IMR-90 (cell line): ENCODE measurements at regions not wholly inside any gene's neighbourhood (a gene's known extent, or its start where the extent isn't known, plus 50 kb on each side); places are given as distances from the start of the nearest gene placed in this dataset.

Experiments
- ATAC-seq: fragments of 200-7000 bp; cut with Tn5 transposase; 2 replicates; pipeline ENCODE4 v1.9.1; 2020; ENCODE audit warnings: low read depth, mild to moderate bottlenecking, moderate library complexity
- BruUV-seq: library from RNA; stranded (reverse); fragments of 400-500 nt; replicated peaks from 2 replicates; lab custom pipeline; 2021; lab: Mats Ljungman, UMichigan
- CTCF ChIA-PET: fragments of 300-600 bp; formaldehyde crosslinking; extraction: SDS; loops from one replicate; lab custom pipeline; 2021; ENCODE audit warnings: antibody characterized with exemption; lab: Yijun Ruan, JAX
- POLR2A ChIA-PET: fragments of 300-600 bp; sonication (Branson Sonifier 250); formaldehyde crosslinking; loops from one replicate; lab custom pipeline; 2022; ENCODE audit warnings: antibody characterized with exemption; ENCODE audit not compliant: unreplicated experiment; lab: Charles Lee
- DNase-seq: peaks from one replicate; pipeline ENCODE4 v3.0.0; 2013
- H2AFZ ChIP-seq: replicated peaks from 2 replicates; pipeline ENCODE3; 2013; ENCODE audit warnings: low read length, mild to moderate bottlenecking; ENCODE audit not compliant: poor library complexity
- H2AK5ac ChIP-seq: 2 replicates; pipeline ENCODE4 v1.6.1; 2013; ENCODE audit warnings: low read depth, low read length, inconsistent platforms
- H2AK9ac ChIP-seq: replicated peaks from 2 replicates; pipeline ENCODE3; 2013; ENCODE audit warnings: mild to moderate bottlenecking, low read depth, low read length, moderate library complexity; ENCODE audit not compliant: poor library complexity
- H2BK120ac ChIP-seq: 2 replicates; pipeline ENCODE4 v1.6.1; 2013; ENCODE audit warnings: low read depth, low read length, inconsistent platforms
- H2BK15ac ChIP-seq: 3 replicates; pipeline ENCODE4 v1.6.1; 2013; ENCODE audit warnings: low read depth, low read length, inconsistent platforms
- H2BK20ac ChIP-seq: 2 replicates; pipeline ENCODE4 v1.6.1; 2013; ENCODE audit warnings: low read depth, mild to moderate bottlenecking, inconsistent platforms, low read length, moderate library complexity
- H2BK5ac ChIP-seq: 2 replicates; pipeline ENCODE4 v1.6.1; 2013; ENCODE audit warnings: mild to moderate bottlenecking, low read depth, low read length, inconsistent platforms; ENCODE audit not compliant: poor library complexity, severe bottlenecking
- H3K14ac ChIP-seq: replicated peaks from 2 replicates; pipeline ENCODE4 v1.6.1; 2013; ENCODE audit warnings: low read depth, low read length, inconsistent platforms
- H3K18ac ChIP-seq: 2 replicates; pipeline ENCODE4 v1.6.1; 2013; ENCODE audit warnings: low read depth, low read length, control low read depth
- H3K23ac ChIP-seq: 2 replicates; pipeline ENCODE4 v1.6.1; 2013; ENCODE audit warnings: low read depth, low read length, inconsistent platforms
- H3K27ac ChIP-seq: 2 replicates; pipeline ENCODE4 v1.5.1; 2013; ENCODE audit warnings: mild to moderate bottlenecking, control low read depth, low read length; ENCODE audit not compliant: insufficient read depth
- H3K27me3 ChIP-seq: 2 replicates; pipeline ENCODE4 v1.6.1; 2013; ENCODE audit warnings: low read length; ENCODE audit not compliant: control insufficient read depth, insufficient read depth
- H3K36me3 ChIP-seq: 2 replicates; pipeline ENCODE4 v1.6.1; 2013; ENCODE audit warnings: low read length, mixed read lengths; ENCODE audit not compliant: control insufficient read depth, insufficient read depth
- H3K4ac ChIP-seq: 2 replicates; pipeline ENCODE4 v1.6.1; 2013; ENCODE audit warnings: low read depth, low read length, inconsistent platforms
- H3K4me1 ChIP-seq: 2 replicates; pipeline ENCODE4 v1.6.1; 2013; ENCODE audit warnings: low read length, mixed read lengths; ENCODE audit not compliant: control insufficient read depth, insufficient read depth
- H3K4me2 ChIP-seq: 2 replicates; pipeline ENCODE4 v1.6.1; 2013; ENCODE audit warnings: low read depth, mild to moderate bottlenecking, control low read depth, low read length, moderate library complexity
- H3K4me3 ChIP-seq: 2 replicates; pipeline ENCODE4 v1.5.1; 2013; ENCODE audit warnings: low read depth, mild to moderate bottlenecking, control low read depth, low read length, moderate library complexity; ENCODE audit not compliant: insufficient read depth
- H3K56ac ChIP-seq: 2 replicates; pipeline ENCODE4 v1.6.1; 2013; ENCODE audit warnings: low read length, inconsistent platforms; ENCODE audit not compliant: insufficient read depth; ENCODE audit errors: extremely low read depth
- H3K79me1 ChIP-seq, 2 experiments: 2 replicates each; pipeline ENCODE4 v1.6.1; 2013; ENCODE audit warnings: low read length in 2 of 2, inconsistent platforms in 1 of 2, low read depth in 1 of 2
- H3K9ac ChIP-seq: 2 replicates; pipeline ENCODE4 v1.6.1; 2013; ENCODE audit warnings: low read depth, low read length, control low read depth
- H3K9me1 ChIP-seq: 2 replicates; pipeline ENCODE4 v1.6.1; 2013; ENCODE audit warnings: low read length, inconsistent platforms; ENCODE audit not compliant: insufficient read depth
- H3K9me3 ChIP-seq: 2 replicates; pipeline ENCODE4 v1.6.1; 2013; ENCODE audit warnings: low read length; ENCODE audit not compliant: control insufficient read depth, insufficient read depth
- H4K20me1 ChIP-seq: 2 replicates; pipeline ENCODE4 v1.6.1; 2013; ENCODE audit warnings: low read length, inconsistent platforms; ENCODE audit not compliant: insufficient read depth
- H4K5ac ChIP-seq: 2 replicates; pipeline ENCODE4 v1.6.1; 2013; ENCODE audit warnings: mild to moderate bottlenecking, low read depth, low read length, control low read depth
- H4K8ac ChIP-seq, 2 experiments: 2 replicates each; pipeline ENCODE4 v1.6.1; 2013; ENCODE audit warnings: low read depth in 2 of 2, low read length in 2 of 2, control low read depth in 1 of 2, inconsistent platforms in 1 of 2
- H4K91ac ChIP-seq: 2 replicates; pipeline ENCODE4 v1.6.1; 2013; ENCODE audit warnings: low read depth, low read length, inconsistent platforms; ENCODE audit not compliant: insufficient read depth
- BHLHE40 ChIP-seq: fragments of 150-350 bp; IDR thresholded peaks from 2 replicates; pipeline ENCODE4 v1.6.1; 2016; ENCODE audit warnings: mild to moderate bottlenecking, low read depth, low read length
- CEBPB ChIP-seq: IDR thresholded peaks from 2 replicates; pipeline ENCODE4 v1.6.1; 2012; ENCODE audit warnings: low read depth, low read length, improper control_type of control experiment
- CHD1 ChIP-seq: IDR thresholded peaks from 2 replicates; pipeline ENCODE4 v1.6.1; 2012; ENCODE audit warnings: low read depth, low read length, improper control_type of control experiment
- CTCF ChIP-seq: conservative IDR thresholded peaks from 2 replicates; pipeline ENCODE4 v1.5.1; 2012; ENCODE audit warnings: mild to moderate bottlenecking, low read depth, low read length, improper control_type of control experiment
- ELK1 ChIP-seq: fragments of 150-350 bp; IDR thresholded peaks from 2 replicates; pipeline ENCODE4 v1.6.1; 2016; ENCODE audit warnings: low read depth, mild to moderate bottlenecking, low read length, moderate library complexity, borderline replicate concordance
- FOS ChIP-seq: fragments of 150-350 bp; IDR thresholded peaks from 2 replicates; pipeline ENCODE4 v1.6.1; 2016; ENCODE audit warnings: low read depth, low read length
- MAFK ChIP-seq: IDR thresholded peaks from 2 replicates; pipeline ENCODE4 v1.6.1; 2012; ENCODE audit warnings: low read depth, low read length, improper control_type of control experiment
- MAZ ChIP-seq: IDR thresholded peaks from 2 replicates; pipeline ENCODE4 v1.6.1; 2012; ENCODE audit warnings: low read depth, mild to moderate bottlenecking, low read length, improper control_type of control experiment, moderate library complexity, borderline replicate concordance
- MXI1 ChIP-seq: IDR thresholded peaks from 2 replicates; pipeline ENCODE4 v1.6.1; 2012; ENCODE audit warnings: low read depth, mild to moderate bottlenecking, low read length, moderate library complexity, borderline replicate concordance
- NFE2L2 ChIP-seq: fragments of 150-350 bp; IDR thresholded peaks from 2 replicates; pipeline ENCODE4 v1.6.1; 2016; ENCODE audit warnings: low read depth, mild to moderate bottlenecking, low read length
- POLR2A ChIP-seq: IDR thresholded peaks from 2 replicates; pipeline ENCODE4 v1.6.1; 2012; ENCODE audit warnings: mild to moderate bottlenecking, low read depth, low read length
- RAD21 ChIP-seq: IDR thresholded peaks from 2 replicates; pipeline ENCODE4 v1.6.1; 2012; ENCODE audit warnings: low read length, improper control_type of control experiment
- RCOR1 ChIP-seq: IDR thresholded peaks from 2 replicates; pipeline ENCODE4 v1.6.1; 2012; ENCODE audit warnings: mild to moderate bottlenecking, low read length, improper control_type of control experiment; ENCODE audit not compliant: insufficient replicate concordance
- RFX5 ChIP-seq: IDR thresholded peaks from 2 replicates; pipeline ENCODE4 v1.8.0; 2012; ENCODE audit warnings: low read depth, mild to moderate bottlenecking, low read length, moderate library complexity
- SMC3 ChIP-seq: fragments of 150-350 bp; IDR thresholded peaks from 2 replicates; pipeline ENCODE4 v1.6.1; 2016; ENCODE audit warnings: low read depth, mild to moderate bottlenecking, antibody characterized with exemption, low read length, moderate library complexity
- USF2 ChIP-seq: fragments of 150-350 bp; IDR thresholded peaks from 2 replicates; pipeline ENCODE4 v1.6.1; 2017; ENCODE audit warnings: mild to moderate bottlenecking, antibody characterized with exemption, low read length, low read depth
- WGBS, 2 experiments: methylation state at CpG; one replicate each; pipeline versions ENCODE4 v1.1.5 to v1.1.7; 2013; ENCODE audit warnings: missing lambda C conversion rate in 2 of 2; ENCODE audit not compliant: insufficient read length in 1 of 2; ENCODE audit errors: extremely low coverage in 2 of 2; 5-methylcytosine and 5-hydroxymethylcytosine counted together
- dilution Hi-C: fragments of 300-500 bp; cut with HindIII; formaldehyde crosslinking; loops from one replicate; pipeline ENCODE4 v1.14.3; 2018; ENCODE audit warnings: low sequenced_read_pairs; ENCODE audit not compliant: unreplicated experiment
- in situ Hi-C: fragments of 300-500 bp; cut with MboI; formaldehyde crosslinking; loops from 3 replicates; pipeline ENCODE4 v1.14.3; 2019; ENCODE audit warnings: low sequenced_read_pairs, inconsistent platforms, mixed read lengths
- intact Hi-C: fragments of 100-400 bp; cut with micrococcal nuclease; formaldehyde crosslinking; loops from 2 replicates; pipeline ENCODE4 v1.10.0; 2022

- intact Hi-C loops, result no loop called here
- Histone ChIP-seq H3K27me3 (peaks cover 5% of the 10 kb centered on the region), H3K9me1 (no peaks in the 10 kb centered on the region), H2AFZ (no peak overlapping the region), H3K4me2 (no peak overlapping the region), H2AK9ac (no peak overlapping the region), H3K9ac (no peak overlapping the region), H4K20me1 (no peaks in the 10 kb centered on the region), H2BK5ac (no peak overlapping the region), H2BK15ac (no peak overlapping the region), H3K79me1 (no peaks in the 10 kb centered on the region), H3K4ac (no peak overlapping the region), H4K5ac (no peak overlapping the region), H3K4me3 (no peak overlapping the region), H4K91ac (no peak overlapping the region), H3K56ac (no peak overlapping the region), H2AK5ac (no peak overlapping the region), H2BK120ac (no peak overlapping the region), H4K8ac (no peak overlapping the region), H3K18ac (no peak overlapping the region), H2BK20ac (no peak overlapping the region), H3K4me1 (no peaks in the 10 kb centered on the region), H3K14ac (no peak overlapping the region), H3K27ac (no peak overlapping the region), H3K23ac (no peak overlapping the region), H3K9me3 (peaks cover 15% of the 10 kb centered on the region), H3K36me3 (no peaks in the 10 kb centered on the region)
- no CpG with 5 or more reads among the region's 1 CpG for WGBS, 2 experiments
- CTCF ChIA-PET, result no interaction called here
- in situ Hi-C loops, result no loop called here
- TF ChIP-seq ELK1 (no peak), CHD1 (no peak), RCOR1 (no peak), FOS (no peak), MAZ (no peak), USF2 (no peak), SMC3 (no peak), CTCF (no peak), CEBPB (no peak), NFE2L2 (no peak), MAFK (no peak), RAD21 (no peak), BHLHE40 (no peak), MXI1 (no peak), POLR2A (no peak), RFX5 (no peak)
- no TSS peak for BruUV-seq
- POLR2A ChIA-PET, result no interaction called here
- no peak for ATAC-seq
- dilution Hi-C loops, result no loop called here
- DNase-seq, result no peak
Measured at GRCh38 chr11:62034036-62034338, 66.6 kb upstream of the FTH1 start.
